PC-3 (cell line): ENCODE measurements at regions not wholly inside any gene's neighbourhood (a gene's known extent, or its start where the extent isn't known, plus 50 kb on each side); places are given as distances from the start of the nearest gene placed in this dataset.

Experiments
- CTCF ChIP-seq: fragments of 300-600 bp; sonication (generic); conservative IDR thresholded peaks from 2 replicates; pipeline ENCODE4 v1.5.1; 2017; ENCODE audit warnings: antibody characterized with exemption, low read depth, mild to moderate bottlenecking, low read length
- EZH2phosphoT487 ChIP-seq: fragments of 300-600 bp; sonication (generic); IDR thresholded peaks from 2 replicates; pipeline ENCODE4 v1.6.1; 2018; ENCODE audit warnings: mild to moderate bottlenecking, antibody characterized with exemption, low read length, borderline replicate concordance

- TF ChIP-seq CTCF: no peak
- no peak for TF ChIP-seq EZH2phosphoT487
These were observed 245.4 kb upstream of the DIO3 start for GRCh38 chr14:101315802-101316296.
